Retinal pigment epithelial cell (primary cell): ENCODE measurements at regions not wholly inside any gene's neighbourhood (a gene's known extent, or its start where the extent isn't known, plus 50 kb on each side); places are given as distances from the start of the nearest gene placed in this dataset.

Experiments used
- DNase-seq: peaks from one replicate; pipeline ENCODE4 v3.0.0-alpha.2; 2010; ENCODE audit warnings: low read depth
- H3K4me3 ChIP-seq: 2 replicates; pipeline ENCODE4 v1.5.1; 2011; ENCODE audit warnings: mild to moderate bottlenecking, low read length, control low read depth, moderate library complexity
- TF ChIP-seq, protein P1 (sequence below): conservative IDR thresholded peaks from 2 replicates; pipeline ENCODE4 v1.5.1; 2011; ENCODE audit warnings: low read depth, low read length, control low read depth, inconsistent platforms

DNA sequence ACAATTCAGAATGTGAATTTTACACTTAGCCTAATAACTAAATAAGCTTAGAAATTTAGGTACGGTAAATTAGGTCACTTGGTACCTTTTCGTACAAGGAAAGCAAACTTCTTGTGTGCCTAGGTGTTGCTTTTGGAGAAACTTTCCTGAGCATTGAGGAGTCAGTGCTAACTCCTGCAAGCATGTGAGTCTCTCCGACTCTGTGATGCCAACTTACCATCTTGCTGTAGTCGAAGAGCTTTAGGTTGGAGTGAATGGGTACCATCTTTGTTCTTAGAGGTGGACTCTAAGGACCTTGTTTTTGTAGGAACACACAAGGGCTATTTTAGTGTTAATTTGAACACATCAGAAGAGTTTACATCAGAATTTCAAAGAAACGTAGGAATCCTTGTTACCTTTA is 688.9 kb downstream of the USP25 start:
- TF ChIP-seq, protein P1, sequence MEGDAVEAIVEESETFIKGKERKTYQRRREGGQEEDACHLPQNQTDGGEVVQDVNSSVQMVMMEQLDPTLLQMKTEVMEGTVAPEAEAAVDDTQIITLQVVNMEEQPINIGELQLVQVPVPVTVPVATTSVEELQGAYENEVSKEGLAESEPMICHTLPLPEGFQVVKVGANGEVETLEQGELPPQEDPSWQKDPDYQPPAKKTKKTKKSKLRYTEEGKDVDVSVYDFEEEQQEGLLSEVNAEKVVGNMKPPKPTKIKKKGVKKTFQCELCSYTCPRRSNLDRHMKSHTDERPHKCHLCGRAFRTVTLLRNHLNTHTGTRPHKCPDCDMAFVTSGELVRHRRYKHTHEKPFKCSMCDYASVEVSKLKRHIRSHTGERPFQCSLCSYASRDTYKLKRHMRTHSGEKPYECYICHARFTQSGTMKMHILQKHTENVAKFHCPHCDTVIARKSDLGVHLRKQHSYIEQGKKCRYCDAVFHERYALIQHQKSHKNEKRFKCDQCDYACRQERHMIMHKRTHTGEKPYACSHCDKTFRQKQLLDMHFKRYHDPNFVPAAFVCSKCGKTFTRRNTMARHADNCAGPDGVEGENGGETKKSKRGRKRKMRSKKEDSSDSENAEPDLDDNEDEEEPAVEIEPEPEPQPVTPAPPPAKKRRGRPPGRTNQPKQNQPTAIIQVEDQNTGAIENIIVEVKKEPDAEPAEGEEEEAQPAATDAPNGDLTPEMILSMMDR, result no peak
- H3K4me3 ChIP-seq, result no peak overlapping the region
- no peak for DNase-seq

DNA sequence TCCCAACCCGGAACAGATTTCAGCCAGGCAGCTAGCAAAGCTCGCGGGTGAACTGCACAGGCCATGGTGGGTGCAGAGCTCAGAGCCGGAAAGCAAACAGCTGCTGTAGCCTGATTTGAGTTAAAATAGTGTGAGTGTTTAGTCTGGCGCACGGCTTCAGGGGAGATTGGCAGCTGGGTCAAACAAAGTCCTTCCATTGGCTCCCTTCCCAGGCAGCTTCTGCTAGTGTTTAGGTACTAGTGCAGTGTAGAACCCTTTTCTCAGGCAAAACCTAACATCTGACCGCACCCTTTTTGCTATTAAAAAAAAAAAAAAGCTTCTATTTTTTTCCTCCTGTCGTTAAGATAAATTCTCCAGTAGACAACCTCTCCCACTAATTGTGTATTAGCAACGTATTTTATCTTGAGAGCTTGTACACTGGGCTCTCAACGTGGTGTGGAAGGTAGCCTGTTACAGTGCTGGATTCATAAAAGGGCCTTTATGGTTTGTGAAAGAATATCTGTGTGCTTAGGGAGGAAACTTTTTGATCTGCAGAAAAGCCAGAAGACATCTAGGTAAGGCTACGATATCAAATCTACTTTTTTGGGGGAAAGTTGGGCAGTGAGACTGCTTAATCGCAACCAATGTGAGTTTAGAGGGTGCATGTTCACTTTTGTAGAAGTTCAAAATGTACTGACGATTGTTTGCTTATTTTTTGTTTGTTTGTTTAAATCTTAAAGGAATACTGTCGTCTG is 689.6 kb downstream of the USP25 start:
- TF ChIP-seq, protein P1, result no peak
- H3K4me3 ChIP-seq, result peak overlapping the region; percentile 2
- DNase-seq, result peak; percentile 92

DNA sequence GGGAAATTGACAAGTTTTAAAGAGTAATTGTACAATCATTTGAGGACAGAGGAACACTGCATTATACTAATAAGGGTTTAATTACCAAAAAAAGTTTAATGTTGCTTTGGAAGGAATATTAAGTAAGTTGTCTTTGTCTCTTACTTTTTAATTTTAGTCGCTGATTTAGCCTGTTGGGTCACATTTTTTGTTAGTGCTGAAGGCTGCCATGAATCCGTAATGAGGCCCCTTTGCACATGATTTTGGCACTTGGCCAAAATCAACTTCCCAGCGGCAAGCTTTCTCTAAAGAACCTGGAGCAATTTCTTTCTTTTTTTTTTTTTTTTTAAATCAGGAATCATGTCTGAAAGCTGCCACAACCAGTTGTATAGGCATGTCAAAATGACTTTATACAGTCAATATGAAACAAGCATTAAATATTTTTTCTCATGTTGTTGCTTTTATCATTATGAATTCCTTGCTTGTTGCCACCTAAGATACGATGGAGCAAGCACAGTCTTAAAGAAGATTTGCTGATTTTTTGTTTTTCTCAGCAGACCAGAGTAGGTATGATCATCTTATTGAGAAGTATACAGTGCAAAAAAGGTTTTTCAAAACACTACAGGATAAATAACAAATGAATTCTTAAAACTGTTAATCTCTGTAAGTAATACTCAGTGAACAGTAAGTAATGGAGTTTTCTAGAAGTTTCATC is 690.4 kb downstream of the USP25 start:
- DNase-seq, result peak; percentile 70
- peak overlapping the region; percentile 2 for H3K4me3 ChIP-seq
- TF ChIP-seq, protein P1, result no peak

DNA sequence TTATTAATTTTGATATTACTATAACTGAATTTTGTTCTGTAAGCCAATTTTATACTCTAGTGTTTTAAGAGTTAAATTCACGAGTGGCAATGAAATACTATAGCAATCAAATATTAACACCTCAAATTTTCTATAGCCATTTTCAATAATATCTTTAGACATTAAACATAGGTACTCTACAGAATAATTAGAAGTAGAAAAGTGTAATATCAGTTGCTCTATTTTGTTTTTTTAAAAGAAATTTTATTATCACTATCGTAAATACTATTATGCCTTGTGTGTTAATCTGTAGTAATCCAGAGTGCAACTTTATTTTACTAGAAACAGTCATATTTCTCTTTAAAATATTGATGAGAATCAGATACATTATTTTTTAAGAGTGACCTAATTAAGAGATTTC is 691.2 kb downstream of the USP25 start:
- no peak overlapping the region for H3K4me3 ChIP-seq
- TF ChIP-seq, protein P1, result no peak
- no peak for DNase-seq

DNA sequence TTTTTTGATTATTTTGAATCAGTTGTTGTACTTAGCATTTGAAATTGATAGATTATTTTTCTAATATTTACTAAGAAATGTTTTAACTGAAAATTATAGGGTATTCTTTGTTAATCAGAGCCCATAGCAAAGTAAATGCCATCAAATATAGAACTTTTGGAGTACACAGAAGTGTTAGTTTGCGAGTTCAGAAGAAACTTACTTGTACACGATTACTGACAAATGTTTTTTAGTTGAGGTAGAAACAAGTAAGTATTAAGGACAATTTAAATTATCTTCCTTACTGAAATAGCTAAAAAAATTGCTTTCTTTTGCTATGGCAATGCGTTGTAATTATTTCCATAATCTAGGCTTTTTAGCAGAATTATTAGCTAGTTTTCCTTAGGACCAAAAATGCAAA is 692.2 kb downstream of the USP25 start:
- no peak overlapping the region for H3K4me3 ChIP-seq
- no peak for DNase-seq
- TF ChIP-seq, protein P1, result no peak

DNA sequence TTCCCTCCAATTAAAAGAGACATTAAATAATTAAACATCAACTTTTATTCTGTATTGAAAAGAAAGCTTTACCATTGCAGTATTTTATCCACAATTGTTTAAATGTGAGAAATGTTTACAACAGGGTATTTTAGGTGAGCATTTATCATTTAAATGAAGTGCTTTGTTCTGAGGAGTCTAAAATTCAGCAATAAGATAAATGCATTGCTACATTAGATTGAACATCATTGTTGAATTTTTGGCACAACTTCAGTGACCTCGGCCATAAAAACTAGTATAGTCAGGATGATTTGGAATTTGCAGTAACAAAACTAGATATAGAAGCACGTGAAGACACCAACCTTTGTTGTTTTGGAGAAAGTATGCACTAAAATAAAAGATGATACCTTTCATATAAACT is 692.9 kb downstream of the USP25 start:
- DNase-seq, result no peak
- H3K4me3 ChIP-seq, result no peak overlapping the region
- TF ChIP-seq, protein P1, result no peak

DNA sequence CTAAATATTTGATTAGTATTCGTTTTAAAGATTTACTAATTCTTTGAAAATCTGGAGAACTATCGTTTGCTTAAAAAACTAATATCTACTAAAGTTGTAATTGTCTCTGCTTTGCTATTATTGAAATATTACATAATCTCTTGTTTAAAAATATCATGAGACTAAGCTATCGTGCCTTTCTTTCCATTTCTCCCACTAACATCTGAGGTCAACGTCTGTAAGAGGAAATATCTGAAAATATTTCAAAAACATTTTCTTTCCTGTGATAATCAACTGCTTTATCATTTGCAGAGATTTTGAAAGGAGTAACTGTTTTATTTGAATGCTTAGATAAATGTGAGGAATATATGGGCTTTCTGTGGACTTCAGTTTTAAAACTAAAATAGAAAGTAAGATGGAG is 694.1 kb downstream of the USP25 start:
- no peak for DNase-seq
- no peak overlapping the region for H3K4me3 ChIP-seq
- TF ChIP-seq, protein P1, result no peak
